ENCODE measurements at regions not wholly inside any gene's neighbourhood (a gene's known extent, or its start where the extent isn't known, plus 50 kb on each side); places are given as distances from the start of the nearest gene placed in this dataset.

- Histone ChIP-seq H3K36me3 (ENCODE audit: control insufficient read depth, insufficient read depth, low read length, severe bottlenecking) (no peaks in the 10 kb centered on the region), H3K9me3 (ENCODE audit: control insufficient read depth, low read length) (no peaks in the 10 kb centered on the region), H3K27me3 (replicated peaks; ENCODE audit: control insufficient read depth, insufficient read depth, low read length) (no peaks in the 10 kb centered on the region), H3K9ac (ENCODE audit: low read length) (no peak overlapping the region), H3K4me3 (ENCODE audit: low read length) (no peak overlapping the region), H3K4me1 (ENCODE audit: control insufficient read depth, insufficient read depth, low read length) (no peaks in the 10 kb centered on the region)
- DNase-seq (ENCODE audit: low read depth): no peak
These were observed 241.9 kb upstream of the SP8 start for GRCh38 chr7:21028599-21028998.

GRCh38 chr7:21029006-21029405 lies 242.3 kb upstream of the SP8 start:
- DNase-seq (ENCODE audit: low read depth): no peak
- no peaks in the 10 kb centered on the region for H3K36me3 ChIP-seq (ENCODE audit: control insufficient read depth, insufficient read depth, low read length, severe bottlenecking)
- no peak overlapping the region for H3K9ac ChIP-seq (ENCODE audit: low read length)
- no peaks in the 10 kb centered on the region for H3K4me1 ChIP-seq (ENCODE audit: control insufficient read depth, insufficient read depth, low read length)
- H3K9me3 ChIP-seq (ENCODE audit: control insufficient read depth, low read length): no peaks in the 10 kb centered on the region
- no peaks in the 10 kb centered on the region for H3K27me3 ChIP-seq (replicated peaks; ENCODE audit: control insufficient read depth, insufficient read depth, low read length)
- no peak overlapping the region for H3K4me3 ChIP-seq (ENCODE audit: low read length)

- Histone ChIP-seq H3K9me3 (ENCODE audit: control insufficient read depth, low read length) (no peaks in the 10 kb centered on the region), H3K36me3 (ENCODE audit: control insufficient read depth, insufficient read depth, low read length, severe bottlenecking) (no peaks in the 10 kb centered on the region), H3K9ac (ENCODE audit: low read length) (no peak overlapping the region), H3K4me1 (ENCODE audit: control insufficient read depth, insufficient read depth, low read length) (no peaks in the 10 kb centered on the region), H3K27me3 (replicated peaks; ENCODE audit: control insufficient read depth, insufficient read depth, low read length) (no peaks in the 10 kb centered on the region), H3K4me3 (ENCODE audit: low read length) (no peak overlapping the region)
- no peak for DNase-seq (ENCODE audit: low read depth)
These were observed 243.7 kb upstream of the SP8 start for GRCh38 chr7:21030237-21030871.

- Histone ChIP-seq H3K27me3 (replicated peaks; ENCODE audit: control insufficient read depth, insufficient read depth, low read length) (no peaks in the 10 kb centered on the region), H3K4me3 (ENCODE audit: low read length) (no peak overlapping the region), H3K4me1 (ENCODE audit: control insufficient read depth, insufficient read depth, low read length) (no peaks in the 10 kb centered on the region), H3K9ac (ENCODE audit: low read length) (no peak overlapping the region), H3K9me3 (ENCODE audit: control insufficient read depth, low read length) (peaks cover 6% of the 10 kb centered on the region), H3K36me3 (ENCODE audit: control insufficient read depth, insufficient read depth, low read length, severe bottlenecking) (no peaks in the 10 kb centered on the region)
- no peak for DNase-seq (ENCODE audit: low read depth)
These were observed 254.6 kb upstream of the SP8 start for GRCh38 chr7:21041252-21041651.

GRCh38 chr7:21041666-21042065 lies 255.0 kb upstream of the SP8 start:
- Histone ChIP-seq H3K9ac (ENCODE audit: low read length) (no peak overlapping the region), H3K36me3 (ENCODE audit: control insufficient read depth, insufficient read depth, low read length, severe bottlenecking) (no peaks in the 10 kb centered on the region), H3K9me3 (ENCODE audit: control insufficient read depth, low read length) (peaks cover 6% of the 10 kb centered on the region), H3K27me3 (replicated peaks; ENCODE audit: control insufficient read depth, insufficient read depth, low read length) (no peaks in the 10 kb centered on the region), H3K4me1 (ENCODE audit: control insufficient read depth, insufficient read depth, low read length) (no peaks in the 10 kb centered on the region), H3K4me3 (ENCODE audit: low read length) (no peak overlapping the region)
- no peak for DNase-seq (ENCODE audit: low read depth)

- no peak overlapping the region for H3K4me3 ChIP-seq (ENCODE audit: low read length)
- H3K36me3 ChIP-seq (ENCODE audit: control insufficient read depth, insufficient read depth, low read length, severe bottlenecking): no peaks in the 10 kb centered on the region
- no peak overlapping the region for H3K9ac ChIP-seq (ENCODE audit: low read length)
- H3K27me3 ChIP-seq (replicated peaks; ENCODE audit: control insufficient read depth, insufficient read depth, low read length): no peaks in the 10 kb centered on the region
- DNase-seq (ENCODE audit: low read depth): no peak
- no peaks in the 10 kb centered on the region for H3K9me3 ChIP-seq (ENCODE audit: control insufficient read depth, low read length)
- H3K4me1 ChIP-seq (ENCODE audit: control insufficient read depth, insufficient read depth, low read length): no peaks in the 10 kb centered on the region
These were observed 257.7 kb upstream of the SP8 start for GRCh38 chr7:21044384-21044783.

- H3K9ac ChIP-seq (ENCODE audit: low read length): no peak overlapping the region
- H3K4me1 ChIP-seq (ENCODE audit: control insufficient read depth, insufficient read depth, low read length): no peaks in the 10 kb centered on the region
- H3K9me3 ChIP-seq (ENCODE audit: control insufficient read depth, low read length): no peaks in the 10 kb centered on the region
- H3K4me3 ChIP-seq (ENCODE audit: low read length): no peak overlapping the region
- no peaks in the 10 kb centered on the region for H3K27me3 ChIP-seq (replicated peaks; ENCODE audit: control insufficient read depth, insufficient read depth, low read length)
- DNase-seq (ENCODE audit: low read depth): no peak
- H3K36me3 ChIP-seq (ENCODE audit: control insufficient read depth, insufficient read depth, low read length, severe bottlenecking): no peaks in the 10 kb centered on the region
These were observed 258.4 kb upstream of the SP8 start for GRCh38 chr7:21044913-21045568.

GRCh38 chr7:21051865-21052264 lies 265.2 kb upstream of the SP8 start:
- no peak overlapping the region for H3K4me3 ChIP-seq (ENCODE audit: low read length)
- no peaks in the 10 kb centered on the region for H3K4me1 ChIP-seq (ENCODE audit: control insufficient read depth, insufficient read depth, low read length)
- no peaks in the 10 kb centered on the region for H3K36me3 ChIP-seq (ENCODE audit: control insufficient read depth, insufficient read depth, low read length, severe bottlenecking)
- no peaks in the 10 kb centered on the region for H3K27me3 ChIP-seq (replicated peaks; ENCODE audit: control insufficient read depth, insufficient read depth, low read length)
- H3K9ac ChIP-seq (ENCODE audit: low read length): no peak overlapping the region
- no peak for DNase-seq (ENCODE audit: low read depth)
- no peaks in the 10 kb centered on the region for H3K9me3 ChIP-seq (ENCODE audit: control insufficient read depth, low read length)

- H3K9me3 ChIP-seq (ENCODE audit: control insufficient read depth, low read length): peaks cover 3% of the 10 kb centered on the region
- H3K27me3 ChIP-seq (replicated peaks; ENCODE audit: control insufficient read depth, insufficient read depth, low read length): no peaks in the 10 kb centered on the region
- H3K9ac ChIP-seq (ENCODE audit: low read length): no peak overlapping the region
- no peaks in the 10 kb centered on the region for H3K4me1 ChIP-seq (ENCODE audit: control insufficient read depth, insufficient read depth, low read length)
- no peaks in the 10 kb centered on the region for H3K36me3 ChIP-seq (ENCODE audit: control insufficient read depth, insufficient read depth, low read length, severe bottlenecking)
- H3K4me3 ChIP-seq (ENCODE audit: low read length): no peak overlapping the region
- no peak for DNase-seq (ENCODE audit: low read depth)
These were observed 267.9 kb upstream of the SP8 start for GRCh38 chr7:21054427-21055112.

- no peak overlapping the region for H3K9ac ChIP-seq (ENCODE audit: low read length)
- no peak for DNase-seq (ENCODE audit: low read depth)
- no peaks in the 10 kb centered on the region for H3K36me3 ChIP-seq (ENCODE audit: control insufficient read depth, insufficient read depth, low read length, severe bottlenecking)
- H3K9me3 ChIP-seq (ENCODE audit: control insufficient read depth, low read length): peaks cover 3% of the 10 kb centered on the region
- no peaks in the 10 kb centered on the region for H3K4me1 ChIP-seq (ENCODE audit: control insufficient read depth, insufficient read depth, low read length)
- no peak overlapping the region for H3K4me3 ChIP-seq (ENCODE audit: low read length)
- H3K27me3 ChIP-seq (replicated peaks; ENCODE audit: control insufficient read depth, insufficient read depth, low read length): no peaks in the 10 kb centered on the region
These were observed 272.4 kb upstream of the SP8 start for GRCh38 chr7:21059069-21059468.

- Histone ChIP-seq H3K9ac (ENCODE audit: low read length) (no peak overlapping the region), H3K9me3 (ENCODE audit: control insufficient read depth, low read length) (peaks cover 3% of the 10 kb centered on the region), H3K4me1 (ENCODE audit: control insufficient read depth, insufficient read depth, low read length) (no peaks in the 10 kb centered on the region), H3K27me3 (replicated peaks; ENCODE audit: control insufficient read depth, insufficient read depth, low read length) (no peaks in the 10 kb centered on the region), H3K4me3 (ENCODE audit: low read length) (no peak overlapping the region), H3K36me3 (ENCODE audit: control insufficient read depth, insufficient read depth, low read length, severe bottlenecking) (no peaks in the 10 kb centered on the region)
- DNase-seq (ENCODE audit: low read depth): no peak
These were observed 276.4 kb upstream of the SP8 start for GRCh38 chr7:21063106-21063505.

Measured in adipocyte (in vitro differentiated cells).